ENCODE measurements at regions not wholly inside any gene's neighbourhood (a gene's known extent, or its start where the extent isn't known, plus 50 kb on each side); places are given as distances from the start of the nearest gene placed in this dataset.

GRCh38 chr1:24996983-24997893 is 67.2 kb upstream of the RUNX3 start:
- Mint-ChIP-seq H3K27me3 (no peaks in the 10 kb centered on the region), H3K4me3 (peak overlapping the region; percentile 64), H3K9me3 (peaks cover 9% of the 10 kb centered on the region), H3K27ac (ENCODE audit: low read depth) (peak overlapping the region; percentile 88), H3K36me3 (ENCODE audit: insufficient read depth) (peaks cover 6% of the 10 kb centered on the region), H3K4me1 (peaks cover 80% of the 10 kb centered on the region)
- DNase-seq (ENCODE audit: low spot score in 2 of 2), result peak in 1 of 2 donors; percentile 48
- ATAC-seq (replicated peaks; ENCODE audit: extremely low read depth, poor library complexity, severe bottlenecking), result peak; percentile 71

GRCh38 chr1:24996456-24996855 is 66.4 kb upstream of the RUNX3 start:
- H3K36me3 Mint-ChIP-seq (ENCODE audit: insufficient read depth), result peaks cover 6% of the 10 kb centered on the region
- peak overlapping the region; percentile 64 for H3K4me3 Mint-ChIP-seq
- H3K9me3 Mint-ChIP-seq, result peaks cover 9% of the 10 kb centered on the region
- peak overlapping the region; percentile 88 for H3K27ac Mint-ChIP-seq (ENCODE audit: low read depth)
- no peak for ATAC-seq (replicated peaks; ENCODE audit: extremely low read depth, poor library complexity, severe bottlenecking)
- H3K4me1 Mint-ChIP-seq, result peaks cover 86% of the 10 kb centered on the region
- no peaks in the 10 kb centered on the region for H3K27me3 Mint-ChIP-seq
- DNase-seq (ENCODE audit: low spot score in 2 of 2), result no peak

GRCh38 chr1:24995661-24996060 is 65.6 kb upstream of the RUNX3 start:
- ATAC-seq (replicated peaks; ENCODE audit: extremely low read depth, poor library complexity, severe bottlenecking) (no peak), DNase-seq (ENCODE audit: low spot score in 2 of 2) (no peak)
- H3K36me3 Mint-ChIP-seq (ENCODE audit: insufficient read depth), result peaks cover 8% of the 10 kb centered on the region
- H3K9me3 Mint-ChIP-seq, result peaks cover 9% of the 10 kb centered on the region
- peak overlapping the region; percentile 64 for H3K4me3 Mint-ChIP-seq
- H3K27me3 Mint-ChIP-seq, result no peaks in the 10 kb centered on the region
- H3K4me1 Mint-ChIP-seq, result peaks cover 88% of the 10 kb centered on the region
- H3K27ac Mint-ChIP-seq (ENCODE audit: low read depth), result peak overlapping the region; percentile 88

GRCh38 chr1:24995140-24995539 is 65.1 kb upstream of the RUNX3 start:
- Mint-ChIP-seq H3K27ac (ENCODE audit: low read depth) (peak overlapping the region; percentile 52), H3K4me3 (peak overlapping the region; percentile 31), H3K36me3 (ENCODE audit: insufficient read depth) (peaks cover 8% of the 10 kb centered on the region), H3K27me3 (no peaks in the 10 kb centered on the region), H3K4me1 (peaks cover 92% of the 10 kb centered on the region), H3K9me3 (peaks cover 9% of the 10 kb centered on the region)
- ATAC-seq (replicated peaks; ENCODE audit: extremely low read depth, poor library complexity, severe bottlenecking), result no peak
- DNase-seq (ENCODE audit: low spot score in 2 of 2), result no peak

- peaks cover 8% of the 10 kb centered on the region for H3K36me3 Mint-ChIP-seq (ENCODE audit: insufficient read depth)
- H3K27ac Mint-ChIP-seq (ENCODE audit: low read depth), result no peak overlapping the region
- H3K9me3 Mint-ChIP-seq, result peaks cover 9% of the 10 kb centered on the region
- peaks cover 93% of the 10 kb centered on the region for H3K4me1 Mint-ChIP-seq
- DNase-seq (ENCODE audit: low spot score in 2 of 2), result no peak
- no peak for ATAC-seq (replicated peaks; ENCODE audit: extremely low read depth, poor library complexity, severe bottlenecking)
- H3K4me3 Mint-ChIP-seq, result no peak overlapping the region
- no peaks in the 10 kb centered on the region for H3K27me3 Mint-ChIP-seq
Measured at GRCh38 chr1:24993871-24994580, 64.0 kb upstream of the RUNX3 start.

- Mint-ChIP-seq H3K4me1 (peaks cover 97% of the 10 kb centered on the region), H3K27me3 (no peaks in the 10 kb centered on the region), H3K4me3 (peak overlapping the region; percentile 78), H3K9me3 (peaks cover 9% of the 10 kb centered on the region), H3K27ac (ENCODE audit: low read depth) (peak overlapping the region; percentile 89), H3K36me3 (ENCODE audit: insufficient read depth) (peaks cover 8% of the 10 kb centered on the region)
- peak; percentile 43 for ATAC-seq (replicated peaks; ENCODE audit: extremely low read depth, poor library complexity, severe bottlenecking)
- no peak for DNase-seq (ENCODE audit: low spot score in 2 of 2)
Measured at GRCh38 chr1:24992761-24993211, 62.7 kb upstream of the RUNX3 start.

- ATAC-seq (replicated peaks; ENCODE audit: extremely low read depth, poor library complexity, severe bottlenecking), result peak; percentile 33
Measured at GRCh38 chr1:24992124-24992760, 62.2 kb upstream of the RUNX3 start.

GRCh38 chr1:24991697-24992096 is 61.6 kb upstream of the RUNX3 start:
- no peak for ATAC-seq (replicated peaks; ENCODE audit: extremely low read depth, poor library complexity, severe bottlenecking)
- Mint-ChIP-seq H3K9me3 (peaks cover 2% of the 10 kb centered on the region), H3K4me3 (peak overlapping the region; percentile 78)

More at GRCh38 chr1:24992124-24992760, 62.2 kb upstream of the RUNX3 start:
- H3K36me3 Mint-ChIP-seq (ENCODE audit: insufficient read depth), result peaks cover 4% of the 10 kb centered on the region
- peaks cover 97% of the 10 kb centered on the region for H3K4me1 Mint-ChIP-seq
- peak overlapping the region; percentile 89 for H3K27ac Mint-ChIP-seq (ENCODE audit: low read depth)
- no peaks in the 10 kb centered on the region for H3K27me3 Mint-ChIP-seq
- DNase-seq (ENCODE audit: low spot score in 2 of 2), result no peak
- peak overlapping the region; percentile 78 for H3K4me3 Mint-ChIP-seq
- H3K9me3 Mint-ChIP-seq, result peaks cover 7% of the 10 kb centered on the region

GRCh38 chr1:24990779-24991641 is 60.9 kb upstream of the RUNX3 start:
- no peak for ATAC-seq (replicated peaks; ENCODE audit: extremely low read depth, poor library complexity, severe bottlenecking)

More at GRCh38 chr1:24991697-24992096, 61.6 kb upstream of the RUNX3 start:
- no peak for DNase-seq (ENCODE audit: low spot score in 2 of 2)
- Mint-ChIP-seq H3K4me1 (peaks cover 92% of the 10 kb centered on the region), H3K27me3 (no peaks in the 10 kb centered on the region), H3K27ac (ENCODE audit: low read depth) (peak overlapping the region; percentile 89), H3K36me3 (ENCODE audit: insufficient read depth) (peaks cover 5% of the 10 kb centered on the region)

GRCh38 chr1:24990136-24990535 is 60.1 kb upstream of the RUNX3 start:
- no peak for ATAC-seq (replicated peaks; ENCODE audit: extremely low read depth, poor library complexity, severe bottlenecking)
- DNase-seq (ENCODE audit: low spot score in 2 of 2), result no peak
- Mint-ChIP-seq H3K4me3 (peak overlapping the region; percentile 63), H3K9me3 (no peaks in the 10 kb centered on the region), H3K27ac (ENCODE audit: low read depth) (peak overlapping the region; percentile 58), H3K27me3 (no peaks in the 10 kb centered on the region), H3K4me1 (peaks cover 91% of the 10 kb centered on the region), H3K36me3 (ENCODE audit: insufficient read depth) (peaks cover 6% of the 10 kb centered on the region)

More at GRCh38 chr1:24990779-24991641, 60.9 kb upstream of the RUNX3 start:
- H3K27ac Mint-ChIP-seq (ENCODE audit: low read depth), result peak overlapping the region; percentile 89
- H3K27me3 Mint-ChIP-seq, result no peaks in the 10 kb centered on the region
- no peak for DNase-seq (ENCODE audit: low spot score in 2 of 2)
- H3K9me3 Mint-ChIP-seq, result no peaks in the 10 kb centered on the region
- H3K4me1 Mint-ChIP-seq, result peaks cover 90% of the 10 kb centered on the region
- peak overlapping the region; percentile 78 for H3K4me3 Mint-ChIP-seq
- peaks cover 3% of the 10 kb centered on the region for H3K36me3 Mint-ChIP-seq (ENCODE audit: insufficient read depth)

- no peak overlapping the region for H3K27ac Mint-ChIP-seq (ENCODE audit: low read depth)
- no peak for ATAC-seq (replicated peaks; ENCODE audit: extremely low read depth, poor library complexity, severe bottlenecking)
Measured at GRCh38 chr1:24989082-24989481, 59.0 kb upstream of the RUNX3 start.

More at GRCh38 chr1:24989082-24989481, 59.0 kb upstream of the RUNX3 start:
- peaks cover 92% of the 10 kb centered on the region for H3K4me1 Mint-ChIP-seq
- no peaks in the 10 kb centered on the region for H3K27me3 Mint-ChIP-seq
- H3K36me3 Mint-ChIP-seq (ENCODE audit: insufficient read depth), result peaks cover 10% of the 10 kb centered on the region
- peak overlapping the region; percentile 38 for H3K4me3 Mint-ChIP-seq
- DNase-seq (ENCODE audit: low spot score in 2 of 2), result no peak
- H3K9me3 Mint-ChIP-seq, result no peaks in the 10 kb centered on the region
